GM12873 (cell line): ENCODE measurements at regions not wholly inside any gene's neighbourhood (a gene's known extent, or its start where the extent isn't known, plus 50 kb on each side); places are given as distances from the start of the nearest gene placed in this dataset.

Source experiments
- TF ChIP-seq, protein P1 (sequence below): IDR thresholded peaks from 2 replicates; pipeline ENCODE4 v1.5.1; 2012; ENCODE audit warnings: low read depth, mild to moderate bottlenecking, moderate library complexity, low read length, control low read depth; ENCODE audit not compliant: insufficient read depth; ENCODE audit errors: missing control alignments

DNA sequence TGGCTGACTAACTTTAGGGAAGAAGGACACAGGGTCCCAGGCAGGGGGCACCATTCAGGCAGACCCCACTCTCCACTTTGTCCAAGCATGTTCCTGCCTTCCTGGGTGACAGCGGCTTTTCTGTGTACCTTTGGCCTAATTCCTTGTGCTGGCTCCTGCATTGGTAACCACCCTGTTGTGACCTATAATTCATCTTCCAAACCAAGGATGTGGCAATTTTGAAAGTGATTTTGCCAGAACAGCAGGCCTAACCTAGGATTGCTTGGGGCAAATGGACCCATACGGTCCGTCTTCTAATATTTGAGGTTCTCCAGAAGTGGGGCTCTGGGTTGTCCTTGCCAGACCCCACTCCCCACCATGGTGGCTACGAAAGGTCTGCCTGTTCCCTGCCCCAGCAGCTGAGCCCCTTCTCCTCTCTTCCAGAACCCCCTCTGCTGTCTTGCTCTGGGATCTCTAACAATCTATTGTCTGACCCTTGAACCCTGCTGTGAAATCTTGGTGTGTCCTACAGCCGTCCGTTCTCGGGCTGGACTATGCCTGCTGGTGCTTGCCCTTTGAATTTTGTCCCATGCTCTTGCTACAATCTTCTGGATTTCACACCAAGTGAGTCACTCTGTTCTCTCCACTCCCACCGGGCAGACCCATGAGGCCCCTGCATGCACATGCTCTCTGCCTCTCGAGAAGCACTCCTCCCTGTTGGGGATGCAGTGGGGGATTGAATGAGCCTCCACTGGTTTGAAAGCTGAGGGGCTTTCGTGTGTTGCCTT lies 316.0 kb downstream of the CXCL12 start:
- TF ChIP-seq, protein P1, sequence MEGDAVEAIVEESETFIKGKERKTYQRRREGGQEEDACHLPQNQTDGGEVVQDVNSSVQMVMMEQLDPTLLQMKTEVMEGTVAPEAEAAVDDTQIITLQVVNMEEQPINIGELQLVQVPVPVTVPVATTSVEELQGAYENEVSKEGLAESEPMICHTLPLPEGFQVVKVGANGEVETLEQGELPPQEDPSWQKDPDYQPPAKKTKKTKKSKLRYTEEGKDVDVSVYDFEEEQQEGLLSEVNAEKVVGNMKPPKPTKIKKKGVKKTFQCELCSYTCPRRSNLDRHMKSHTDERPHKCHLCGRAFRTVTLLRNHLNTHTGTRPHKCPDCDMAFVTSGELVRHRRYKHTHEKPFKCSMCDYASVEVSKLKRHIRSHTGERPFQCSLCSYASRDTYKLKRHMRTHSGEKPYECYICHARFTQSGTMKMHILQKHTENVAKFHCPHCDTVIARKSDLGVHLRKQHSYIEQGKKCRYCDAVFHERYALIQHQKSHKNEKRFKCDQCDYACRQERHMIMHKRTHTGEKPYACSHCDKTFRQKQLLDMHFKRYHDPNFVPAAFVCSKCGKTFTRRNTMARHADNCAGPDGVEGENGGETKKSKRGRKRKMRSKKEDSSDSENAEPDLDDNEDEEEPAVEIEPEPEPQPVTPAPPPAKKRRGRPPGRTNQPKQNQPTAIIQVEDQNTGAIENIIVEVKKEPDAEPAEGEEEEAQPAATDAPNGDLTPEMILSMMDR: no peak

DNA sequence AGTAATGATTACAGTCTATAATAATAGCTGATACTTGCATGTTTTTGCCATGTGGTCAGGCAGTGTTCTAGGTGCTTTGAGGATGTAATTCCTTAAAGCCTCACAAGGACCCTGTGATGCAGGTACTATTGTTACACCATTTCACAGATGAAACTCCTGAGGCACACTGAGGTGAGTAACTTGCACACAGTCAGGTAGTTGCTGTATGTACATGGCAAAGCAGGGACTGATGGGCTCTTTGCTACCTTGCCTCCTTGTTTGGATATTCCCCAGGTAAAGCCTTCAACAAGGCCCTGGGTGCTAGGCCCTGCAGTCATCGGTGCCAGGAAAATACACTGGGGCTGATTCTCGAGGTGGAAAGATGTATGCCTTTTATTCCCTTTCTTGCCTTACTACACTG lies 317.5 kb downstream of the CXCL12 start:
- TF ChIP-seq, protein P1: no peak

DNA sequence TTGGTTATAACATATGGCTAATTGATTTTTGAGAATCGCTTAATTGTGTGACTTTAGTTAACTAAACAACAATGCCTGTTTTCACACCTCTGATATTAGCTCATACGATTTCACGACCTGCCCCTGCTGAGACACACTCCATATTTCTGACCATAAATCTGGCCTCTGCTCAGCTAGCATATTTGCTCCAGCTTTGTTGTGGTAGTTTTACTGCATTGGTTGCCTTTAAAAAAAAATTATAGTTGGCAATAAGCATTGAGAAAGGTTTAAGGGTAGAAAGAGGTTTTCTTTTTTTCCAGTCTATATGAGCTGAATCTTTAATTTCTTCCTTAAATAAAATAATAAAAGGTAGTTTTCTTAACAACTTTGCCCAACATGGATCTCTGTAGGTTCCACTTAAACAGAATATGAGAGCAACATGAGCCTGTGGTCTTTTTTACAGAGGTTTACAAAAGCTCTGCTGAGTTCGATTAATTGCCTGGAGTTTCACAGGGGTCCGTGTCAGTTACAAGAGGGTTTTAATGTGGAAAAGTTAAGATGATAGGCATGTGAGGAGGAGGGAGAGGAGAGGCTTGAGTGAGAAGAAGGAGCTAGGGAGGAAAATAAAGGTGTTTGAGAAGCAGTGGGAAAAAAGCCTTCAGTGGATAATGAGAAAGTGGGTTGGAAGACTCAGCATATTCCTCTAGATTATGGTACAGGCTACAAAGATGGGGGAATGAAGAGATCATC lies 318.2 kb downstream of the CXCL12 start:
- TF ChIP-seq, protein P1: no peak

DNA sequence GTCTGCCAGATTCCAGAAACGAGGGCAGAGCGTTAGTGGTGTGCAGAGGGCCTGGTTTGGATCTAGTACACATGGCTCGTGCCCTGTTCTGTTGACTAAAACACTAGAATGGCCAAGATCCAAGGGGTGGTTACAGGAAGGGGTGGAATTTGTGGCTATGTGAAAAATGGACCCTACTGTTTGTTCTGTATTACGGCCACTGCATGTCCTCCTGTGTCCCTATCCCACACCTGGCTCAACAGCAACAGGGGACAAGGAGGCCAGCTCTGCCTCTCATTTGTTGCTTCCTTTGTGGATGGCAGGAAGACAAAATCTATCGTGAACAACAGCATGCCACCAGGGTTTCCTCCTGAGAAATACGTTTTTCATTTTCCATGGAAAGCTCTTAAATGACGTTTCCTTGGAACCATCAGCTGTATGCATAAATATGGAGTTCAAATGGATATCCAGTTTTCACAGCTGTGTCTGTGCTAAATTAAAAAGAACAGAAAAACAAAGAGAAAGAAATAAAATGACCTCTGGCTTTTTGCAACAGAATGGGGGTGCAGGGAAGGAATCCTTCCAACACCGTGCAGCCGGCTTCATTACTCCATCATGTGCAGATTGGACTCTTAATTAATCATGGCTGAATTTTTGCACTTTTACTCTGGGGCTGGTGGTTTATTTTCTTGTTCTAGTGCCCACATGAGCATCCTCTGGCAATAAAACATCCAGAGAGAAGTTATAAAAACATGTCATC lies 318.9 kb downstream of the CXCL12 start:
- TF ChIP-seq, protein P1: no peak

DNA sequence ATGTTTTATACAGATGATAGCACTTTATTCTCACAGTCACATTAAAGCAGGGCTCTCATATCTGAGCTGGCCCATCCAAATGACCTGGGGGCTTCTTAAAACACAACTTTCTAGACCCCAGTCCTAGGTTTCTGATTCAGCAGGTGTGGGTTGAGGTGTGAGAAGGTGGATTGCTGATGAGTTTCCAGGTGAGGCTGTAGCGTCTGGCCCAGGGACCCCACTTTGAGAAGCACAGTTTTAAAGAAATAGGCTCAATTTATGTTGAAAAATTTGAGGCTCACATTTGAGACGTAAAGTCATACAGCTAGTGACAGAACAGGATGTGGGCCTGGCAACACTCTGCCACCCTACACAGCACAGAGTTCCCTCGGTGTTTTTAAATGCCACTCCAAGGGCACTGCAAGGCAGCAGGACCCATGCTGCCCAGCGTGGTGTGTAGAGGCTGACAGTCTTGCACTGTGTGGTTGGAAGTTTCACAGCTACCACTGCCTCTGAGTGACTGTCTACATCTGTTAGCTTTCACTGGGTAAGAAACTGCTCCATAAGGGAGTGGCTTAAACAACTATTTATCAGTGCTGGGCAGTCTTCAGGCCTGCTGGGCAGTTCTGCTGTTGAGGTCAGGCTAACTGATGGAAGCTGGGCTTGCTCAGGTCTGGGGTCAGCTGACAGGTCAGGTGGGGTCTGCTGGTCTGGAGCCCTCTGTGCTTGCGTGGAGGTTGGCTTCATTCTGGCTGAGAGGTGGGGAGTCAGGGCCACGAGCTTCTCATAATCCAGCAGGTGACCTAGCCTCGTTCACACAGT lies 319.7 kb downstream of the CXCL12 start:
- TF ChIP-seq, protein P1: no peak

DNA sequence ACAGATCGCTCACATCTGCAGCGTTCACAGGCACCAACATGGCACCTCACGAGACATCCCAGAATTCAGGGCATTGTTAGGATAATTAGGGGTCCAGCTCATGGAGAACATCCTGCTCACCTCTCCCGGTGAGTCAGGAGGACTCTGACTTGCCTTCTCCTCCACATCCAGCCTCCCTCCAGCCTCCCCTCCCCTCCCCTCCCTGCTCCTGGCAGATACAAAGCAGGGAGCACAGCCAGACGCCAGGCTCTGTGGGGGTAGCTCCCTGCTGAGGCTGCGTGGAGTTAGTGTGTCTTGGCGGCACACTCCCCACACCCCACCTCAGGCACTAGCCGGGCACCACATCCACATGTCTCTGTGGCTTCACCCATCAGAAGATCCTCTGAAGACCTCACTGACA lies 320.6 kb downstream of the CXCL12 start:
- TF ChIP-seq, protein P1: no peak
